GM21786 (cell line): ENCODE measurements at regions not wholly inside any gene's neighbourhood (a gene's known extent, or its start where the extent isn't known, plus 50 kb on each side); places are given as distances from the start of the nearest gene placed in this dataset.

Experiments used
- ATAC-seq: cut with Tn5 transposase; IDR thresholded peaks from one replicate; pipeline ENCODE4 v1.9.1; 2021; ENCODE audit not compliant: unreplicated experiment

- ATAC-seq, result no peak
Observed at GRCh38 chr3:6781092-6781491, 79.8 kb upstream of the GRM7 start.

DNA sequence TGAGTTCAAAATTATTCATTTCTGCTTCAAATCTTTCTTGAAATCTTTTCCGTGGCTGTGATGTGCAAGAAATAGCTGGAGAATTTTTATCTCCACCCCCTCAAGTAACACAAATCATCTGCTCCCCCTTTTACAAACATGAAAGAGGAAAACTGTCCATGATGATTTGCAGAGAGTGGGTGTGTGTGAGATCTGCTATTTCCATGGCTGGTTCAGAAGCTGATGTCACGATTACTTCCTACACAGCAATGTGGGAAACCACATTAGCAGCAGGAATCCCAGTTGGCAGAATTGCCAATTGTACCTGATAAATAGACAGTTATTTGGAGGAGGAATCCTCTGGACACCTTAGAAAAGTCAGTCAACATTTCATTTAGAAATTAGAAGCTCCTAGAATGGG, 75.2 kb upstream of the GRM7 start:
- ATAC-seq, result no peak

GRCh38 chr3:6791161-6791560, 69.8 kb upstream of the GRM7 start:
- ATAC-seq, result no peak

DNA sequence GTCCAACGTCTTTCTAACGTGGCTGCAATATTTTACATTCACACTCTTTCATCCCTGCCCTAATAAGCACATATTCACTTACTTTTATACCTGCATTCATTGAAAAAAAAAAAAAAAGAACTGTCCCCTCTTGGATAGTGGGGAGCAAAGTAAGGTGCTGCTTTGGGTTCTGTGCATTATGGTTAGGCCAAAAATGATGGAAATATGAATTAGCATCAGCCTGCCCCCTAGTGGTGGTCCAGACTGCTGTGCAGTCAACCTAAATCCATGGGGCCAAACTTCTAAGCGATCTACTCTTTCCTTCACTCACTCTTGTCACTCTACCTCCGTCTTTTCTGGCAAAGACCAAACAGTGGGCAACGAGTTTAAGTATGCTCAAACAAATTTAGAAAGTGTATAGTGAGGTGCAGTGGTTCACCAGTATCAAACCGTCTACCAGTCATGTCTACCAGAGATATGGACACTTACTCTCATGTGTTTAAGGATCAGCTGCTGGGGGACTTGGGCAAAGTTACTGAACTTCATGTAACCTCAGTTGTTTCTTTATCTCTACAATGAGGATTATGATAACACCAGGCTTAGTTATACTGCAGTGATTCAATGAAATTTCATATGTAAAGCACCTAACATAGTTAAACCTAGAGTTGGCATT, 61.5 kb upstream of the GRM7 start:
- peak; percentile 94 for ATAC-seq

- ATAC-seq, result no peak
Observed at GRCh38 chr3:6803619-6804018, 57.3 kb upstream of the GRM7 start.

DNA sequence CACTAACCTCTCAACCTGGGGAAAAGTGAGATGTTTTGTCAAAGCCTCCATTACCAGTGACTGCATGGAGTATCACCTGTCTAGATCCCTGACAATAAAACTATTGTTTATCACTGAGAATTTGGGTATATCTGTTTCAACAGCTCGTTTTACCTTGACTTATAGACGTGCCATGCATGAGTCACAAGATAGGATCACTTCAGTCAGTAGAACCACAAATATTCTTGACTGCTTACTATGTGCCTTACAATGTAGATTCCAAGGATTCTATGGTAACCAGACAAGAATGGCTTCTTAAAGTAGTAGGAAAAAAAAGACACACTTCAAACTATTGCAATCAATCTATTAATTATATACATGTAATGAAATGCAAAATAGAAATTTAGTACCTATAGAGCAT, 55.7 kb upstream of the GRM7 start:
- ATAC-seq, result no peak

- ATAC-seq, result no peak
Observed at GRCh38 chr3:6806991-6807390, 53.9 kb upstream of the GRM7 start.

GRCh38 chr3:6807967-6808588, 52.8 kb upstream of the GRM7 start:
- ATAC-seq, result no peak

GRCh38 chr3:6809349-6809748, 51.6 kb upstream of the GRM7 start:
- ATAC-seq, result no peak
